ENCODE measurements at regions not wholly inside any gene's neighbourhood (a gene's known extent, or its start where the extent isn't known, plus 50 kb on each side); places are given as distances from the start of the nearest gene placed in this dataset.

GRCh38 chr3:30544812-30545211, 61.6 kb upstream of the TGFBR2 start:
- TF ChIP-seq CTCF (IDR thresholded peaks at IDR 0.05; ENCODE audit: insufficient read depth, low read length, poor library complexity, severe bottlenecking) (no peak), EZH2phosphoT487 (conservative IDR thresholded peaks at IDR 0.05; ENCODE audit: low read length) (no peak)

Data from SU-DHL-6 (cell line).